GM13977 (cell line): ENCODE measurements at regions not wholly inside any gene's neighbourhood (a gene's known extent, or its start where the extent isn't known, plus 50 kb on each side); places are given as distances from the start of the nearest gene placed in this dataset.

Experiments used
- DNase-seq: peaks from one replicate; pipeline ENCODE4 v3.0.0; 2012; ENCODE audit warnings: low spot score
- CTCF ChIP-seq: IDR thresholded peaks from 2 replicates; pipeline ENCODE4 v1.5.1; 2012; ENCODE audit warnings: mild to moderate bottlenecking, control low read depth; ENCODE audit not compliant: insufficient read depth; ENCODE audit errors: extremely low read depth, missing control alignments
- in situ Hi-C: fragments of 300-500 bp; cut with MboI; formaldehyde crosslinking; loops from one replicate; pipeline ENCODE4 v1.12.0; 2022; ENCODE audit warnings: low sequenced_read_pairs, low pct_unique_long_range_greater_than_20kb, mixed read lengths, inconsistent platforms; ENCODE audit not compliant: unreplicated experiment

- in situ Hi-C loops: no loop called here
- TF ChIP-seq CTCF: no peak
- no peak for DNase-seq
Measured at GRCh38 chr1:232384171-232384883, 245.6 kb downstream of the SIPA1L2 start.

GRCh38 chr1:232383455-232384123 lies 246.3 kb downstream of the SIPA1L2 start:
- in situ Hi-C loops: no loop called here
- no peak for DNase-seq
- no peak for TF ChIP-seq CTCF

GRCh38 chr1:232382671-232383070 lies 247.3 kb downstream of the SIPA1L2 start:
- no peak for TF ChIP-seq CTCF
- DNase-seq: no peak
- in situ Hi-C loops: no loop called here

GRCh38 chr1:232381394-232382100 lies 248.4 kb downstream of the SIPA1L2 start:
- in situ Hi-C loops: no loop called here
- DNase-seq: no peak
- no peak for TF ChIP-seq CTCF

GRCh38 chr1:232380596-232380995 lies 249.3 kb downstream of the SIPA1L2 start:
- in situ Hi-C loops: no loop called here
- TF ChIP-seq CTCF: no peak
- no peak for DNase-seq

GRCh38 chr1:232380131-232380530 lies 249.8 kb downstream of the SIPA1L2 start:
- no peak for TF ChIP-seq CTCF
- DNase-seq: no peak
- in situ Hi-C loops: no loop called here
